ENCODE measurements at regions not wholly inside any gene's neighbourhood (a gene's known extent, or its start where the extent isn't known, plus 50 kb on each side); places are given as distances from the start of the nearest gene placed in this dataset.

DNA sequence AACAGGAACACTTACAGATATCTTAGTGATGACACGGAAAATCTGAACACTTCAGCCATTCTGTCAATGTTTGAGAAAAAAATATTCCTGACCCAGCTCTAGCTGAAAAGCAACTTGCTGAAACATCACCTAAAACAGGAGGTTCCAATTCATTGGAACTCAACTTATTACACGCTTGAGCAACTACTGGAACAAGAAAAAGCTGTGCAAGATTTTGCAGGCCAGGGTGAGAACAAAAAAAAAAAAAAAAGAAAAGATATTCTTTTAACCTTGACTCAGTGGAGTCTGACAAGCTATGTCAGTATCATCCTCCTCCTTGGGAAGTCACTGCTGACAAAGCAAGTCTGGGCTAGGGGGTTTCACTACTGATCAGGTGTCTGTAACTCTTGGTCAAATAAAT is 351.0 kb downstream of the SS18 start:
- no peaks in the 10 kb centered on the region for H3F3A ChIP-seq (replicated peaks; ENCODE audit: low read depth)
- Mint-ChIP-seq H3K4me1 (peaks cover 46% of the 10 kb centered on the region), H3K9me3 (no peaks in the 10 kb centered on the region), H3K4me3 (no peak overlapping the region), H3K27me3 (ENCODE audit: insufficient read depth, low read depth, poor library complexity) (peaks cover 11% of the 10 kb centered on the region), H3K27ac (no peak overlapping the region), H3K36me3 (ENCODE audit: low read depth) (no peaks in the 10 kb centered on the region)
- H3K9me2 ChIP-seq (ENCODE audit: insufficient read depth): no peaks in the 10 kb centered on the region
- H3K27me3 ChIP-seq (ENCODE audit: insufficient read depth): peaks cover 9% of the 10 kb centered on the region
- DNase-seq (ENCODE audit: low spot score): no peak
- H3K27ac ChIP-seq (ENCODE audit: low read depth): no peak overlapping the region
- no peaks in the 10 kb centered on the region for H3K36me3 ChIP-seq (ENCODE audit: insufficient read depth)
- H3K4me1 ChIP-seq (ENCODE audit: insufficient read depth): peaks cover 18% of the 10 kb centered on the region
- H3K4me2 ChIP-seq: no peak overlapping the region
- ATAC-seq: no peak
- TF ChIP-seq, protein P1, sequence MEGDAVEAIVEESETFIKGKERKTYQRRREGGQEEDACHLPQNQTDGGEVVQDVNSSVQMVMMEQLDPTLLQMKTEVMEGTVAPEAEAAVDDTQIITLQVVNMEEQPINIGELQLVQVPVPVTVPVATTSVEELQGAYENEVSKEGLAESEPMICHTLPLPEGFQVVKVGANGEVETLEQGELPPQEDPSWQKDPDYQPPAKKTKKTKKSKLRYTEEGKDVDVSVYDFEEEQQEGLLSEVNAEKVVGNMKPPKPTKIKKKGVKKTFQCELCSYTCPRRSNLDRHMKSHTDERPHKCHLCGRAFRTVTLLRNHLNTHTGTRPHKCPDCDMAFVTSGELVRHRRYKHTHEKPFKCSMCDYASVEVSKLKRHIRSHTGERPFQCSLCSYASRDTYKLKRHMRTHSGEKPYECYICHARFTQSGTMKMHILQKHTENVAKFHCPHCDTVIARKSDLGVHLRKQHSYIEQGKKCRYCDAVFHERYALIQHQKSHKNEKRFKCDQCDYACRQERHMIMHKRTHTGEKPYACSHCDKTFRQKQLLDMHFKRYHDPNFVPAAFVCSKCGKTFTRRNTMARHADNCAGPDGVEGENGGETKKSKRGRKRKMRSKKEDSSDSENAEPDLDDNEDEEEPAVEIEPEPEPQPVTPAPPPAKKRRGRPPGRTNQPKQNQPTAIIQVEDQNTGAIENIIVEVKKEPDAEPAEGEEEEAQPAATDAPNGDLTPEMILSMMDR (conservative IDR thresholded peaks at IDR 0.05; ENCODE audit: low read depth in 2 of 2): no peak
- TF ChIP-seq, protein P2, sequence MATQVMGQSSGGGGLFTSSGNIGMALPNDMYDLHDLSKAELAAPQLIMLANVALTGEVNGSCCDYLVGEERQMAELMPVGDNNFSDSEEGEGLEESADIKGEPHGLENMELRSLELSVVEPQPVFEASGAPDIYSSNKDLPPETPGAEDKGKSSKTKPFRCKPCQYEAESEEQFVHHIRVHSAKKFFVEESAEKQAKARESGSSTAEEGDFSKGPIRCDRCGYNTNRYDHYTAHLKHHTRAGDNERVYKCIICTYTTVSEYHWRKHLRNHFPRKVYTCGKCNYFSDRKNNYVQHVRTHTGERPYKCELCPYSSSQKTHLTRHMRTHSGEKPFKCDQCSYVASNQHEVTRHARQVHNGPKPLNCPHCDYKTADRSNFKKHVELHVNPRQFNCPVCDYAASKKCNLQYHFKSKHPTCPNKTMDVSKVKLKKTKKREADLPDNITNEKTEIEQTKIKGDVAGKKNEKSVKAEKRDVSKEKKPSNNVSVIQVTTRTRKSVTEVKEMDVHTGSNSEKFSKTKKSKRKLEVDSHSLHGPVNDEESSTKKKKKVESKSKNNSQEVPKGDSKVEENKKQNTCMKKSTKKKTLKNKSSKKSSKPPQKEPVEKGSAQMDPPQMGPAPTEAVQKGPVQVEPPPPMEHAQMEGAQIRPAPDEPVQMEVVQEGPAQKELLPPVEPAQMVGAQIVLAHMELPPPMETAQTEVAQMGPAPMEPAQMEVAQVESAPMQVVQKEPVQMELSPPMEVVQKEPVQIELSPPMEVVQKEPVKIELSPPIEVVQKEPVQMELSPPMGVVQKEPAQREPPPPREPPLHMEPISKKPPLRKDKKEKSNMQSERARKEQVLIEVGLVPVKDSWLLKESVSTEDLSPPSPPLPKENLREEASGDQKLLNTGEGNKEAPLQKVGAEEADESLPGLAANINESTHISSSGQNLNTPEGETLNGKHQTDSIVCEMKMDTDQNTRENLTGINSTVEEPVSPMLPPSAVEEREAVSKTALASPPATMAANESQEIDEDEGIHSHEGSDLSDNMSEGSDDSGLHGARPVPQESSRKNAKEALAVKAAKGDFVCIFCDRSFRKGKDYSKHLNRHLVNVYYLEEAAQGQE (IDR thresholded peaks at IDR 0.05; ENCODE audit: unreplicated experiment): no peak
- no peak for TF ChIP-seq ZNF114 (CRISPR knock-in tag; IDR thresholded peaks at IDR 0.05)
- no peak for TF ChIP-seq CREB1 (CRISPR knock-in tag; IDR thresholded peaks at IDR 0.05; ENCODE audit: low read depth)
- no peak for TF ChIP-seq JUNB (IDR thresholded peaks at IDR 0.05; ENCODE audit: unreplicated experiment)
- no peak for TF ChIP-seq ZNF331 (CRISPR knock-in tag; IDR thresholded peaks at IDR 0.05; ENCODE audit: low read depth)
- TF ChIP-seq POLR2AphosphoS5 (IDR thresholded peaks at IDR 0.05; ENCODE audit: low read depth): no peak
- no peak for TF ChIP-seq STAT1 (IDR thresholded peaks at IDR 0.05; ENCODE audit: unreplicated experiment)
- H2AFZ ChIP-seq: no peak overlapping the region
- no peaks in the 10 kb centered on the region for H4K20me1 ChIP-seq (replicated peaks; ENCODE audit: insufficient read depth)
- no peak overlapping the region for H3K4me3 ChIP-seq
- no peaks in the 10 kb centered on the region for H3K79me2 ChIP-seq (replicated peaks; ENCODE audit: insufficient read depth)

DNA sequence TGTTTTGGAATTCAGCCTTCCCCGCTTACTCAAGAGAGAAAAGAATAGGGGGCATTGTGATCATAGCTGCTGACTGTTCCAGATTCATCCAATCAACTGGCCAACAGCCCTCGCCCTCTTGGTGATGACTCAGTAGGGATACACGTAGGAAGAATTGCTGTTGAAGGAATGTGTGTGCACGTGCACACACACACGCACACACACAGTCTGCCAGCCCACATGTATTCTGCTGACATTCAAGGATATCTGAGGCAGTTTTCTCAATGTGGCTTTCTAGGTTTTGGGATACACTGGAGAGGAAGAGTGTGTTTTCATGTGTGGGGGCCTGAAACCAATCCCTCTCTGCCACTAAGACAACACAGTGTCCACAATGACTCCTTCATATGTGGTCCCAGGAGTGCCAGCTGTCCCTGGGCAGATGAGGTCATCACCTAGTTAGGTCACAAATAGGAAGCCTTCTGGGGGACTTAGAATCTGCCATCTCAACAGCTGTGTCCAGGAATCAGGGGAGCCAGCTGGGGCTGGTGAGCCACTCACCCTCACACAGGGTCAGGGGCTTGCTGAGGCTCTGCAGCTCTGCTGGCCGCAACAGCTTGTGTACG is 352.6 kb downstream of the SS18 start:
- ATAC-seq (no peak), DNase-seq (ENCODE audit: low spot score) (no peak)
- no peaks in the 10 kb centered on the region for H3K9me2 ChIP-seq (ENCODE audit: insufficient read depth)
- no peak overlapping the region for H3K4me2 ChIP-seq
- no peaks in the 10 kb centered on the region for H3F3A ChIP-seq (replicated peaks; ENCODE audit: low read depth)
- Mint-ChIP-seq H3K27me3 (ENCODE audit: insufficient read depth, low read depth, poor library complexity) (peaks cover 14% of the 10 kb centered on the region), H3K27ac (no peak overlapping the region), H3K9me3 (no peaks in the 10 kb centered on the region), H3K4me1 (peaks cover 47% of the 10 kb centered on the region), H3K36me3 (ENCODE audit: low read depth) (no peaks in the 10 kb centered on the region), H3K4me3 (no peak overlapping the region)
- peaks cover 32% of the 10 kb centered on the region for H3K4me1 ChIP-seq (ENCODE audit: insufficient read depth)
- H2AFZ ChIP-seq: no peak overlapping the region
- H4K20me1 ChIP-seq (replicated peaks; ENCODE audit: insufficient read depth): no peaks in the 10 kb centered on the region
- no peak overlapping the region for H3K4me3 ChIP-seq
- no peaks in the 10 kb centered on the region for H3K79me2 ChIP-seq (replicated peaks; ENCODE audit: insufficient read depth)
- no peak overlapping the region for H3K27ac ChIP-seq (ENCODE audit: low read depth)
- H3K27me3 ChIP-seq (ENCODE audit: insufficient read depth): peaks cover 9% of the 10 kb centered on the region
- H3K36me3 ChIP-seq (ENCODE audit: insufficient read depth): no peaks in the 10 kb centered on the region
- no peak for TF ChIP-seq EZH2 (IDR thresholded peaks at IDR 0.05; ENCODE audit: low read depth, unreplicated experiment)
- TF ChIP-seq, protein P3, sequence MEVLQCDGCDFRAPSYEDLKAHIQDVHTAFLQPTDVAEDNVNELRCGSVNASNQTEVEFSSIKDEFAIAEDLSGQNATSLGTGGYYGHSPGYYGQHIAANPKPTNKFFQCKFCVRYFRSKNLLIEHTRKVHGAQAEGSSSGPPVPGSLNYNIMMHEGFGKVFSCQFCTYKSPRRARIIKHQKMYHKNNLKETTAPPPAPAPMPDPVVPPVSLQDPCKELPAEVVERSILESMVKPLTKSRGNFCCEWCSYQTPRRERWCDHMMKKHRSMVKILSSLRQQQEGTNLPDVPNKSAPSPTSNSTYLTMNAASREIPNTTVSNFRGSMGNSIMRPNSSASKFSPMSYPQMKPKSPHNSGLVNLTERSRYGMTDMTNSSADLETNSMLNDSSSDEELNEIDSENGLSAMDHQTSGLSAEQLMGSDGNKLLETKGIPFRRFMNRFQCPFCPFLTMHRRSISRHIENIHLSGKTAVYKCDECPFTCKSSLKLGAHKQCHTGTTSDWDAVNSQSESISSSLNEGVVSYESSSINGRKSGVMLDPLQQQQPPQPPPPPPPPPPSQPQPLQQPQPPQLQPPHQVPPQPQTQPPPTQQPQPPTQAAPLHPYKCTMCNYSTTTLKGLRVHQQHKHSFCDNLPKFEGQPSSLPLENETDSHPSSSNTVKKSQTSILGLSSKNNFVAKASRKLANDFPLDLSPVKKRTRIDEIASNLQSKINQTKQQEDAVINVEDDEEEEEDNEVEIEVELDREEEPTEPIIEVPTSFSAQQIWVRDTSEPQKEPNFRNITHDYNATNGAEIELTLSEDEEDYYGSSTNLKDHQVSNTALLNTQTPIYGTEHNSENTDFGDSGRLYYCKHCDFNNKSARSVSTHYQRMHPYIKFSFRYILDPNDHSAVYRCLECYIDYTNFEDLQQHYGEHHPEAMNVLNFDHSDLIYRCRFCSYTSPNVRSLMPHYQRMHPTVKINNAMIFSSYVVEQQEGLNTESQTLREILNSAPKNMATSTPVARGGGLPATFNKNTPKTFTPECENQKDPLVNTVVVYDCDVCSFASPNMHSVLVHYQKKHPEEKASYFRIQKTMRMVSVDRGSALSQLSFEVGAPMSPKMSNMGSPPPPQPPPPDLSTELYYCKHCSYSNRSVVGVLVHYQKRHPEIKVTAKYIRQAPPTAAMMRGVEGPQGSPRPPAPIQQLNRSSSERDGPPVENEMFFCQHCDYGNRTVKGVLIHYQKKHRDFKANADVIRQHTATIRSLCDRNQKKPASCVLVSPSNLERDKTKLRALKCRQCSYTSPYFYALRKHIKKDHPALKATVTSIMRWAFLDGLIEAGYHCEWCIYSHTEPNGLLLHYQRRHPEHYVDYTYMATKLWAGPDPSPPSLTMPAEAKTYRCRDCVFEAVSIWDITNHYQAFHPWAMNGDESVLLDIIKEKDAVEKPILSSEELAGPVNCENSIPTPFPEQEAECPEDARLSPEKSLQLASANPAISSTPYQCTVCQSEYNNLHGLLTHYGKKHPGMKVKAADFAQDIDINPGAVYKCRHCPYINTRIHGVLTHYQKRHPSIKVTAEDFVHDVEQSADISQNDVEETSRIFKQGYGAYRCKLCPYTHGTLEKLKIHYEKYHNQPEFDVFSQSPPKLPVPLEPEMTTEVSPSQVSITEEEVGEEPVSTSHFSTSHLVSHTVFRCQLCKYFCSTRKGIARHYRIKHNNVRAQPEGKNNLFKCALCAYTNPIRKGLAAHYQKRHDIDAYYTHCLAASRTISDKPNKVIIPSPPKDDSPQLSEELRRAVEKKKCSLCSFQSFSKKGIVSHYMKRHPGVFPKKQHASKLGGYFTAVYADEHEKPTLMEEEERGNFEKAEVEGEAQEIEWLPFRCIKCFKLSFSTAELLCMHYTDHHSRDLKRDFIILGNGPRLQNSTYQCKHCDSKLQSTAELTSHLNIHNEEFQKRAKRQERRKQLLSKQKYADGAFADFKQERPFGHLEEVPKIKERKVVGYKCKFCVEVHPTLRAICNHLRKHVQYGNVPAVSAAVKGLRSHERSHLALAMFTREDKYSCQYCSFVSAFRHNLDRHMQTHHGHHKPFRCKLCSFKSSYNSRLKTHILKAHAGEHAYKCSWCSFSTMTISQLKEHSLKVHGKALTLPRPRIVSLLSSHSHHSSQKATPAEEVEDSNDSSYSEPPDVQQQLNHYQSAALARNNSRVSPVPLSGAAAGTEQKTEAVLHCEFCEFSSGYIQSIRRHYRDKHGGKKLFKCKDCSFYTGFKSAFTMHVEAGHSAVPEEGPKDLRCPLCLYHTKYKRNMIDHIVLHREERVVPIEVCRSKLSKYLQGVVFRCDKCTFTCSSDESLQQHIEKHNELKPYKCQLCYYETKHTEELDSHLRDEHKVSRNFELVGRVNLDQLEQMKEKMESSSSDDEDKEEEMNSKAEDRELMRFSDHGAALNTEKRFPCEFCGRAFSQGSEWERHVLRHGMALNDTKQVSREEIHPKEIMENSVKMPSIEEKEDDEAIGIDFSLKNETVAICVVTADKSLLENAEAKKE (CRISPR knock-in tag; IDR thresholded peaks at IDR 0.05): no peak
- no peak for TF ChIP-seq NANOG (IDR thresholded peaks at IDR 0.05; ENCODE audit: borderline replicate concordance)
- no peak for TF ChIP-seq ZNF114 (CRISPR knock-in tag; IDR thresholded peaks at IDR 0.05)
- TF ChIP-seq ZNF331 (CRISPR knock-in tag; IDR thresholded peaks at IDR 0.05; ENCODE audit: low read depth): no peak

Data from GM23338 (cell line).